GM19035 (cell line): ENCODE measurements at regions not wholly inside any gene's neighbourhood (a gene's known extent, or its start where the extent isn't known, plus 50 kb on each side); places are given as distances from the start of the nearest gene placed in this dataset.

Experiments used
- ATAC-seq: cut with Tn5 transposase; IDR thresholded peaks from one replicate; pipeline ENCODE4 v1.9.1; 2021; ENCODE audit not compliant: unreplicated experiment

DNA sequence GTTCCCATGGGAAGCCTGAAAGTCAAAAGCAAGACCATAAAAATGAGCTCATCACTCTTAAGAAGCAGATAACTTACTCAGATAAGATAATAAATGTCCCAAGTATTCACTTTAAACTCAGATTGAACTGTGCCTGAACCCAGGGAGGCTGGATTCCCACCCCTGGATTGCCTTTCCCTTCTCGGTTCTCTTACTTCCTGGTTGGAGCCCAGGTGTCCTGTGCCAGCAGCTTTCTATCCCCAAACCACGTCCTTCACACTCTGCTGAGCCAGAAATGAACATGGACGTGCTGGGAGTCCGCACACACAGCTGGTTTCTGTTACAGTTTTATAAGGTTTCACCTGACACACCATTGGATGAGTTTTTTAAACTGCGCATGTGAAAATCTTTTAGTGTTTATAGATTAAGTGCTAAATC lies 636.2 kb upstream of the IGFBP3 start:
- no peak for ATAC-seq

- ATAC-seq: no peak
Measured at GRCh38 chr7:46554688-46555422, 633.8 kb upstream of the IGFBP3 start.

- ATAC-seq: no peak
Measured at GRCh38 chr7:46551603-46552002, 630.5 kb upstream of the IGFBP3 start.

- no peak for ATAC-seq
Measured at GRCh38 chr7:46550864-46551263, 629.8 kb upstream of the IGFBP3 start.

DNA sequence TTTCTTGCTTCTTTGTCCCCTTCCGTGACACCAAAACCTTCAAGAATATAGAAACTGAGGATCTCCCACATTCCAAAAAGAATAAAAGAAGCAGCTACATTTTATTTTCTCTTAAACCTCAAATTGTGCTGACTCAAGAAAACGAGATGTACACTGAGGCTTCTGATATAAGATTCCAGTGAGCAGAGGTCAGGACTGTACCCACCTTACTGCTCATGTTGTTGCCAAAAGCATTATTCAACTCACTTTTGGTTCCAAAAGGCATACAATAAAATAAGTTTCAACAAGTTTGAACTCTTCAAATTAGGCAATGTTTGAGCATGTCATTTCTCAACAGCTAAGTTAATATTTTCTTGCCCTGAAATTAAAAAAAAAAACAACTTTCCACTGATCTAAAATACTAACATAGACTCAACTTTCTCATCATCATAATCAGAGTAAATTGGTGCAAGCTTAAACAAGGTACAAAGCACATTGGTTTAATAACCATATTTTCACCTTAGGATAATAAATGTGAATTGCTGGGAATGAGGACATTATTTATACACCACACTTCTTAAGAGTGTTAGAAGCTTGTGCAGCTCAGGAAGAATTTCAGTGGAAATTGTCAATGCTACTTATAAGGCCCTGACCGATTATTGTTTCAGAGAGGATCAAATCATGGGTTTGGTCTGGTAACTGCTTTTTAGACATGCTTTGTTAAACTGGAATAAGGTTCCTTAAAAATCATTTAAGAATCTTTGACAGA lies 629.0 kb upstream of the IGFBP3 start:
- ATAC-seq: no peak

GRCh38 chr7:46549347-46549746 lies 628.3 kb upstream of the IGFBP3 start:
- ATAC-seq: no peak

DNA sequence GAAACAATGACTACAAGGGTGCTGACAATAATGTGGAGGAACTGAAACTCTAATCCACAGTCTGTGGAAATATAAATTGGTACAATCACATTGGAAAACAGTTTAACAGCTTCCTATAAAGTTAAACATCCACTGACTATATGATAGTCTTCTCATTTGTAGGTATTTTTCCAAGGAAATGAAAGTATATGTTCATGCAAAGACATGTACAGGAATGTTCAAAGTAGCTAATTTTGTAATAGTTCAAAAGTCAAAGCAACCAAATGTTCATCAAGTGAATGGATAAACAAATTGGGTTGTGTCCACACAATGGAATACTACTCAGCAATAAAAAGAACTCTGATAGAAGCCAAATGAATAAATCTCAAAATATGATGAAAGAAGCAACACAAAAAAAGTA lies 626.0 kb upstream of the IGFBP3 start:
- no peak for ATAC-seq

- ATAC-seq: no peak
Measured at GRCh38 chr7:46545790-46546189, 624.7 kb upstream of the IGFBP3 start.

DNA sequence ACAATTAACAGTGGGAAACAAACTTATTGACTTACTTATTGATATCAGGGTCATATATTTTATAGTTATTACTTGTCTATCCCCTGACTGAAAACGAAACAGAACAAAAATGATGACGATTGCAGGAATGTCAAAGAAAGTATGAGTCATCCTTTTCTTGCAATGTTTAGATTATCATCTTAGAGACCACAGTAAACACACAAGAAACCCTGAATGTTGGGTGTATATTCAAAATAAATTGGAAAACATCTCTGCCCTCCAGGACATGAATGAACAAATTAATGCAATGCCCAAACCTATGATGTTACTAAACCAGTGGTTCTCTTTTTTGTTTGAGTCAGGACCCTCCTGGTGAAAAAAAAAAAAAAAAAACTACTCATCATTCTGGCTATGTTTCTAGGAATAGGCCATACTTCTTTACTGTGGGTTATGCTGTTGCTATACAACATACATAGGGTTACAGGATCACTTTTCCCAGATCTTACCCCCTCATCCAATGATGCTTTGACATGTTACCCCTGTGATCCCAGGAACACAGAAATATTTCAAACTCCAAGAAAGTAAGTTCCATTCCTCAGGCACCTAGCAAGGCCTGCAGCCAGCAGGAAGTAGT lies 623.4 kb upstream of the IGFBP3 start:
- ATAC-seq: no peak

DNA sequence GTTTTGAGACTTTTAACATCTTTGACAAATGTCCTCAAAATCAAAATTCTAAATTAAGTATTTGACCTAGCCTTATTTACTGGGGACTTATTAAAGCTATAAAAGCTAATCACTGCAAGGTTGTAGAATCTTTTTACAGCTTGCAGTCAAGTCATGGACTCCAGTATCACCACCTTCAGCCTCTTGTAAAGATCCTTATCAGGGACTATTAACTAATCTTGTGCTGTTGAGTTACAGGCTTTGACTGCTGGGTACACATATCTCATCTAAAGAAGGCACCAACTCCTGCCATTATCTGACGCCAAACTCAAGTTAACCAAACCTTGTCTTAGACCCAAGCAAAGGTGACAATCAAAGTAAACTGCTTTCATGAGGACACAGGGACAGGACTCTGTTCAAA lies 621.0 kb upstream of the IGFBP3 start:
- ATAC-seq: no peak

DNA sequence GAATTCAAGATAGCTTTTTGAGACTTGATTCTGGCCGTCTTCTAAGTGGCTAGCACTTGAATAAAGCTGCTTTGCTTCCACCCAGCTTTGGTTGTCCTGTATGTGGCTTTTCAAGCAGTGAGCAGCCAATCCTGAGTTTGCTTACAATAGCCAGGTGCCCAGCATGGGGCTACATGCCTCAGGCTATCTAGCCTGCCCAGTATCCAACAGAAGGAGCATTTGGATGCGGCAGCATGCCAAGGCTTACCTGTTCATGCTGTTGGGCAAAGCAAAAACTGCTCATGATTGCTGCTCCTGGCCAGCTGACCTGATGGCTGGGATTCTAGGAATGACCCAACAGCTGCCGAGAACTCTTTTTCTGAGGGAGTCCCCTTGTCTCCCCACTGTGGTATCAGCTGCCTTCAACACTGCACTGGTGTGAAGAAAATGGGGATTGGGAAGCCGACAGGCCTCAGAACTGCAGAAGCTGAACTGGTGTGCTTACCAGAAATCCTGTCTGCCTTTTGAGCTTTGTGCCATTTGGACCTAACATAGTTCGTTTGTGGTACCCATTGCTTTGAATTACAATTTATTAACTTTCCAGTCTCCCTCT lies 618.9 kb upstream of the IGFBP3 start:
- ATAC-seq: no peak

GRCh38 chr7:46537191-46537905 lies 616.3 kb upstream of the IGFBP3 start:
- ATAC-seq: no peak

DNA sequence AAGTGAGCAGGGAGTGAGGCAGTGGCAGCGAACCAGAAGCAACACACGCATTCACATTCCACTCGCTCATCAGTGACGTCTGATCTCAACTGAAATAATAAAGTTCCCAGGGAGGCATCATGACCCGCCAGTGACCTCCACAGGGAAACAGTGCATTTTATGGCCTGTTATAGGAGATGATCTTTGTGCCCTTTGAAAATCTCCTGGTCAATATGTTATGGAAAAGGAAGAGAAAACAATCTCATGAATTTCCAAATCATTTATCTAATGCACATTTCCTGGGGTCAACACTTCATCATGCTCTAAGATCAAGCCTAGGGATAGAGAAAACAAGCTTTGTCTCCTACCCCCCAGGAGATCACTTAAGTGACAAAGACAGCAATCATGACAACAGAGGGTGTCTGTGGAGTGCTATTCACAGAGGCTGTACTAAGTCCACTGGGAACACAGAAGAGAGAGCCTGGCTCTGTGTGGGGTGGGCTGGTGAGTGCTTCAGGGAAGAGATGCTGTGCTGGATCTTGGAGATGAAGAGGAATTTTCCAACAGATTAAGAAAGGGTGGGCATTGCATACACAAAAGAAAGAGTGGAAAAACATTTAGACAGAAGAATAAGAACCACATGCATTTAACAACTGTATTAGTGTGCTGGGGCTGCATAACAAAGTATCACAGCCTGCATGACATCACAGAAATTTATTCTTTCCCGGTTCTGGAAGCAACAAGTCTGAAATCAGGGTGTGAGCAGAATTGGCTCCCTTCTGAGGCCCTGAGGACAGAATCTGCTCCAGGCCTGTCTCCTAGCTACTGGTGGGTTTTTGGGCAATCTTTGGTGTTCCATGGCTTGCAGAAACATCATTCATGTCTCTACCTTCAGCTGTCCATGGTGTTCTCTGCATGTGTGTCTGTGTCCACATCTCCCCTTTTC lies 613.9 kb upstream of the IGFBP3 start:
- no peak for ATAC-seq

GRCh38 chr7:46533946-46534345 lies 612.9 kb upstream of the IGFBP3 start:
- ATAC-seq: no peak

GRCh38 chr7:46532571-46532970 lies 611.5 kb upstream of the IGFBP3 start:
- no peak for ATAC-seq

DNA sequence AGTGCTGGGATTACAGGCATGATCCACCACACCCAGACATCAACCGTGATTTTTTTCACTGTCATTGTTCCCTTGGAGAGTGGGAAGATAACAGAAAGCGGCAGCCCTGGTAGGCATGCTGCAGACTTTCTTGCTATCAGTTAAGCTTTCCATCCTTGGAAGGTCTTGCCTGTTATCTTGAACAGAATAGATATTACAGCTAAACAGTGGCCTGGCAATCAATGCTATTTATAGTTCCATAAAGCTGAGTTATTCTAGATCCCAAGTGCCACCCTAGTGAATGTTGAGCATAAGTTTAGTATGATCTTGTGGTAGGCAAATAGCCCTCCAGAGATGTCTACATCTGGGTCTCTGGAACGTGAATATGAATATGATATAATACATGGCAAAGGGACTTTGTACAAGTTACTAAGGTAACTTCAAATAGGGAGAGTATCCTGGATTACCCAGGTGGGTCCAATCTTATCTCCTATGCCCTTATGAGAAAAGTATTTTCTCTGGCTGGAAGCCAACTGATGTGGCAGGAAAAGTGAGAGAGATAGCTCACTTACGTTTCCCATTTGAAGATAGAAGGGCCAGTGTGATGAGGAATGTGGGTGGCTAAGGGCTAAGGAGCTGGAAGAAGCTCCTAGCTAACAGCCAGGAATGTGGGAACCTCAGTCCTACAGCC lies 609.1 kb upstream of the IGFBP3 start:
- no peak for ATAC-seq

- no peak for ATAC-seq
Measured at GRCh38 chr7:46527360-46527759, 606.3 kb upstream of the IGFBP3 start.

DNA sequence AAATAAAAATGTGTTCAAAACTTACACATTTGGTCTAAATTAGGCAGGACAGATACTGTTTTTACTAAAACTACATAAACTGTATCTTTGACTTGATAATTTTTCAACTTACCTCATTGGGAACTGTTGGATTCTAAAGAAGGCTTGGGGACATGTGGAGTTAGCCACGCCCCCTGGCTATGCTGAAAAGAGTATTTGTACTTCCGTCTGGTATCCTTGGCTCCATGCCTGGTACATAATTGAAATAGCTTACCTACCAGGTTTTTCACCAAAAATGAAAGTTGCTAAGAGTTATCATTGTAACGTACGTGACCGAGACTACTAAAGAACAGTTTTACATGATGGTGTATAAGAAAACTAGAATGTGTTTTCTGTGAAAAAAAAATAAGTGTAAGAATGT lies 604.8 kb upstream of the IGFBP3 start:
- no peak for ATAC-seq

GRCh38 chr7:46524350-46524749 lies 603.3 kb upstream of the IGFBP3 start:
- ATAC-seq: no peak
